Right kidney (tissue), 1 donor: ENCODE measurements at regions not wholly inside any gene's neighbourhood (a gene's known extent, or its start where the extent isn't known, plus 50 kb on each side); places are given as distances from the start of the nearest gene placed in this dataset.
A peak's percentile ranks its signal among the peaks of the same experiment; 100 is the strongest.

Source experiments
- DNase-seq: peaks from one replicate; pipeline ENCODE4 v3.0.0-alpha.2; 2016

DNA sequence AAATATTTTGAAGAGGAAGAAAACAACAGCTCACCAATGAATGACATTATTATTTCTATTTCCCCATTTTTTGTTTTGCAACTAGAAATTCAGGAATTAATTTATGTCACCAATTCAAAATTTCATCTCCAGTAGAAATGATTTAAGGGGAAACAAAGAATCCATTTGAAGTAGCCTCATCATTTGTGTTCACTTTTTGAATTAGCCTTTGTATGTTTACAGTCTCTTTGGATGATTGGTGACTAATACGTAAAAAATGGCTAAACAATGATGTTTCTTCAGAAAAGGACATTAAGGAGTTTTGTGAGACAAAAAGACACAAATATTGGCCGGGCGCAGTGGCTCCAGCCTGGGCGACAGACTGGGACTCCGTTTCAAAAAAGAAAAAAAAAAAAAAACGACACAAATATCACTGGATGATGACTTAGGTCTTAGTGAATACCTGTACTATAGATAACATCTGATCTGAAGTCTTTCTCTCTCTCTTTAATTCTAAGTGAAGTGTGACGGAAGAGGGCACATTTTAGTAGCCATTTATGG is 313.2 kb downstream of the PIK3C3 start:
- no peak for DNase-seq

DNA sequence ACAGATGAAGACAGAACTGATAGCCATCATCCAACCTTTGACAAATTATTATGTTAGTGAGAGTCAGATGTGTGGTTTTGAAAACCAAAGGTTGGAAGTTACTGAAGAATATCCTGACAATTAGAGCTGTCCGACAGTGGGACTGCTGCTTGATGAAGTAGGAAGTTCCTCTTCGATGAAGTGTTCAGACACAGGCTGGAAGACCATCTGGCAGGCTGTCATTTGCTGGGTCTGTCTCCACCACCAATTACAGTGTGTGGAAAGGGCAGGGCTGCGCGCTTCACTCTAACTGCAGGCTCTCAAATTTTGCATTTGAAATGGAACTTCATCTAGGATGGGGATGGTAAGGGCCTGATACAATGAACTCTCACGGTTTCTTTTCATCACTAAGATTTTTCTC is 313.8 kb downstream of the PIK3C3 start:
- no peak for DNase-seq

DNA sequence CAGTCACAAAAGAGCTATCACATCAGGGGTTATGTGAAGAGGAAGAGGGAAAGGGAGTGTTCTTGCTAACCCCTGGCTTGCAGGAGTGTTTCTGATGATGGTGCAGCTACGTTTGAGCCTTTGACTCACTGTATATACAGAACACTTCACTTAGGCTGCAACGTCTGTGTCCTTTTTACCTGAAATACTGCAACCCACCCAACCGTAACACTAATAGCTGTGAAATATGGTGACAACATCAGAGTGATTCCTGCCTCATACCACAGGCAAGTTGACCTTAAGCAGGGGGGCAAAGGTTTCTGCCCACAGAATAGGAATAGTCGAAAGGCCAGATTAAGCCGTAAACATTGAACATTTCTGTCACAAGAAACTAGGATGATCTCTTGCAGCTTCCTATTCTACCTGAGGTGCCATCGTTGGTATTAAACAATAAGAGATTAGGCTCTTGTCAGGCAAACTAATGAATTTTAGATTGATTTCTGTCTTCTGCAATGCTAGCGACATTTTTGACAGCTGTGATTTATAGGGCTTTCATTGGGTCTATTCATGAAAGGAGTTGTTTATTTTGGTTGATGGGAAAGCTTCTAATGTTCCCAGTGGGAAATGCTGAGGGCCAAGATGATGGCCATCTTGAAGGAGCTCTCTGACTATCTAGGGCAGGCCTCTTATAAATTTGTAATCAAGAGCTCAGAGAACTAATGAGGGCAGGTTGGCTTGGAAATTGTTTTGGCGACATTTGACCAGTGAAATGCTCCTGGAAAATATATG is 316.8 kb downstream of the PIK3C3 start:
- no peak for DNase-seq

DNA sequence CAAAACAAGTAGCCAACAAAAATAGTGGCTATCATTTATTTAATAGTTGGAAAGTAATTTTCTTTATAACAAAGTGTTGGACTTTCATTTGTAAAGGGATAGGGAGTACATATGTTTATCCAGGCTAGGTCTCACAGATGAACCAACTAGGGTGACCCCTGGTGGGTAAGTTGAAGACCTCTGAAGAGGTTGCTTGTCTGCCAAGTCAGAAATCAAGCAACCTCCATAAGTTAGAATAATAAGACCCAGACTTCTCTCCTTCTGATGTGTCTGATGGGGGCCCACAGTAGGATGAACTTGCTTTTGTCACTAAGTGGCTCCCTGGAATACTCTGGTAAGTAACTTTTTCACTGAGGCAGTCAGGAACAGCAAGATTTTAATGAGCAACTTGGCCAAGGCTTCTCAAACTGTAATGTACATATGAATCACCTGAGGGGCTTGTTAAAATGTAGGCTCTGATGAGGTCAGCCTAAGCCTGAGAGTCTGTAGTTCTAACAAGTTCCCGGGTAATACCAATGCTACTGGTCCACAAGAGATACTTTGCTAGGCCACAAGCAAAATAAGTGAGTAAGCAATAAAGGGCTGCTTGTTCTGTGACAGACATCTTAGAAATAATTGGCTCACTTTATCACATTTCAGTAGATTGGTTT is 319.6 kb downstream of the PIK3C3 start:
- no peak for DNase-seq

DNA sequence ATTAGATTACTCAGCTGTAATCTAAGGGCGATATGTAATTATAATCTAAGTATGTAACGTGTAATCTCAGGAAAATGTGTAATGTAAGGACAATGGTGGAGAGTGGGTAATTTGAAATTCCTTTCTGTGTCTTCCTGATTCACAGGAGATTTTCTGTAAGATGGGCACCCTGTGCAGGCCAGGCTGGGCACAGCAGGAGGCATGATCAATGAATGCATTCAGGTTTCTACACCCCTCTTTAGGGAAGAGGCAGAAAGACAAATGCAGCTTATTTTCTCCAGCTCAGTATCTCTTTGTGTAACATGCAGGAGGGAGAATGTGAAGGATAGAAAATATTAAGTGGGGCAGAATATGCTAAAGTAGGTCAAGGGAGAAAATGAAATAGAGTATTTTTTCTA is 320.1 kb downstream of the PIK3C3 start:
- DNase-seq, result no peak

DNA sequence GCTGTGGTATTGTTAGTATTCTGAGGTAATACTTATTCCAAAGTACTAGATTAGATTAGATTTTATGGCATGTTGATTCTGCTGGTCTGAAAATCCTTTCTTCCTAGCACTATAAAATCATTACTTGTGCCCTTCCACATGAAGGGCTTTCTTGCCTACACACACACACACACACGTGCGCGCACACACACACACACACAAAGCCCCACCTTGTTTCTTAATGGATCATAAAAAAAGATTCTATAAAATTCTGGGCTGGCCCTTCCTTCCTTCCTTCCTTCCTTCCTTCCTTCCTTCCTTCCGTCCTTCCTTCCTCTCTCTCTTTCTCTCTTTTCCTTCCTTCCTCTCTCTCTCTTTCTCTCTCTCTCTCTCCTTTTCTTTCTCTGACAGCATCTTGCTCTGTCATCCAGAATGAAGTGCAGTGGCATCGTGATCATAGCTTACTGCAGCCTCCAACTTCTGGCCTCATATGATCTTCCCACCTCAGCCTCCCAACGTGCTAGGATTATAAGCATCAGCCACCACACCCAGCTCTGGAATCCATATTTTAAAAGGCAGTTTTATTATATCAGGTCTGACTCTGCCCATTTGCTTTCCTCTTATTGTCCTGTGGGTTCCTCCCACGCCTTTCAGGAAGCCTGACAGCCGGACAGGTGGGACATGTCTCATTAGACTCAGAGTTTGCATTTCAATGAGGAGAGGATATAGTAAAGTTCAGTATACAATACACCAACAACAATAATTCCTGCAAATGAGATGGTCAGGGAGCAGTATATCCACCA is 321.1 kb downstream of the PIK3C3 start:
- no peak for DNase-seq

DNA sequence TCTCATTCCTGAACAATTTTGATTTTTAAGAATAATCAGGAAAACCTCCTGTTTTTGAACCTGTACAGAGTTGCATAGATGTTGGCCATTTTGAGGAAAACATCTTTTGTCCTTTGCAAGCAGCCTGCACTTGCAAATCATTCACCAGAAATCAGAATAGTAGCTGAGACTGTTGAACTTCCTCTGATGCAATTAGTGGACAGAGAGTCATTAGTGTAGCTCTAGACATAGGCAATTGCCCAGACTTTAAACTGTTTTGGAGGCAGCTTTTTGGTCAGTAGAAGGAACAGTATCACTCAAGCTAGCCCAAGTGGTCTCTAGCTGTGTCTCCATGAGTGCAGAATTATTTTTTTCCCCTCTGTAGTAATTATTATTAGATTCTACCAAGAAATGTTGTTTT is 326.1 kb downstream of the PIK3C3 start:
- no peak for DNase-seq

DNA sequence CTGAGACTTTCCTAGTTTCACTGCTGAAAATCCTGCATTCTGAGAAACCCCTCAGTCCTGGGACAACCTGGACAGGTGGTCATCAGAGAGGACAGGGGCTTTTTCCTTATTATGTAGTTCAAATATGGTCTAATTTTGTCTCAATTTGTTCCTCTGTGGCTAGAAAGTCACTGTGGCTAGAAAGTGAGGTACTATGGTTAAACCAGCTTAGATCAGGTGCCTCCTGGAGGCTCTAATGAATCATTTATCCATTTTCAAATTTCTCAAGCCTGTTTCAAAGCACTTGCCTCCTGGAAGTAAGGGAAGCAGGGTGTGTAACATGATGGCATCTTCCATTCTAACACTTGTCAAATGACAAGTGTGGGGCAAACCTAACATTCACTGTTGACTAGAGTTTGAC is 326.8 kb downstream of the PIK3C3 start:
- DNase-seq, result no peak

DNA sequence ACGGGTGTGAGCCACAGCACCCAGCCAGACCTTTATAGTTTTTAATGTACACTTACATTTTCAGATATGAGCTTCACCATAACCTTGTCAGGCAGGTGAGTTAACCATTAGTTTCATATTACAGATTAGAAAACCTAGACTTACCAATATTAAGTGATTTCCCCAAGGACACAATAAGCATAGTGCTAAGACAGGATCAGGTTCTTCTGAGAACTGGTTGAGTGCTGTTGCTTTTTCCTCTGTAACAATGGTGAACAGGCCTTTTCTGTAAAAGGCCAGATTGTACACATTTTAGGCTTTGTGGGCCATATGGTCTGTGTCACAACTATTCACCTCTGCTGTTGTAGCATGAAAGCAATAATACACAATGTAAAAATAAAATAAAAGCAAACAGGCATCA is 332.0 kb downstream of the PIK3C3 start:
- no peak for DNase-seq

DNA sequence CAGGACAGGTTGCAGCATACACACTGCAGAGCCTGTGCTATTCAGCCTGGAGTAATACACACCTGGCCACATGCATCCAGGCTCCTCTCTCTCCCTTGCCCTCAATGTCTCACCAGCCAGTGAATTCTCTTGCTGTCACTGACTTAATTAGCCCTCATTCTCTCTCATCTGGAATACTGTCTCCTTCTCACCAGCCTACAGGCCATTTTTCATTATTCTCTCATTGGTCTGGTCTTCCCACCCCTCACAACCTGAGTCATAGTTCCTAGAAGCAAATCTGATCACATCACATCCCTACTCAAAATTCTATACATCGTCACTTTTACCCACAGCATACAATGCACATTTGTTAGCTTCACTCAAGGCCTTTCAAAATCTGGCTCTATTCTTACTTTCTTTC is 333.1 kb downstream of the PIK3C3 start:
- no peak for DNase-seq

DNA sequence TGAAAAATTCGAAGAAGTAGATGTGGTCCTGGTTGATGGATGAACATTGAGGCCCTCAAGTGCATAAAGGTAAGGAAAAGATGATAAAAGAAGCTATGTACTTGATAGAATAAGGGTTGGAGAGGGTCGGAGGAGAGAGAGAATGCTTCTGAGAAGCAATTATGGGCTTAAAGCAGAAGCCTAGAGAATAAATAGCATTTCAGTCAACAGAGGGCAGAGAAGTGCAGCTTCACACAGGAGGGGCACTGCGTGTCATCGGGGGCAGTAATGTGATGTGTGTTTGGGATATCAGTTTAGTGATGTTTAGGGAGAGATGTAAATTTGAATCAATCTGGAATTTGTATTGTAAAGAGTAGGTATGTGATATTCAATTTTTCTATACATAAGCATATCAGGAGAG is 334.5 kb downstream of the PIK3C3 start:
- no peak for DNase-seq

DNA sequence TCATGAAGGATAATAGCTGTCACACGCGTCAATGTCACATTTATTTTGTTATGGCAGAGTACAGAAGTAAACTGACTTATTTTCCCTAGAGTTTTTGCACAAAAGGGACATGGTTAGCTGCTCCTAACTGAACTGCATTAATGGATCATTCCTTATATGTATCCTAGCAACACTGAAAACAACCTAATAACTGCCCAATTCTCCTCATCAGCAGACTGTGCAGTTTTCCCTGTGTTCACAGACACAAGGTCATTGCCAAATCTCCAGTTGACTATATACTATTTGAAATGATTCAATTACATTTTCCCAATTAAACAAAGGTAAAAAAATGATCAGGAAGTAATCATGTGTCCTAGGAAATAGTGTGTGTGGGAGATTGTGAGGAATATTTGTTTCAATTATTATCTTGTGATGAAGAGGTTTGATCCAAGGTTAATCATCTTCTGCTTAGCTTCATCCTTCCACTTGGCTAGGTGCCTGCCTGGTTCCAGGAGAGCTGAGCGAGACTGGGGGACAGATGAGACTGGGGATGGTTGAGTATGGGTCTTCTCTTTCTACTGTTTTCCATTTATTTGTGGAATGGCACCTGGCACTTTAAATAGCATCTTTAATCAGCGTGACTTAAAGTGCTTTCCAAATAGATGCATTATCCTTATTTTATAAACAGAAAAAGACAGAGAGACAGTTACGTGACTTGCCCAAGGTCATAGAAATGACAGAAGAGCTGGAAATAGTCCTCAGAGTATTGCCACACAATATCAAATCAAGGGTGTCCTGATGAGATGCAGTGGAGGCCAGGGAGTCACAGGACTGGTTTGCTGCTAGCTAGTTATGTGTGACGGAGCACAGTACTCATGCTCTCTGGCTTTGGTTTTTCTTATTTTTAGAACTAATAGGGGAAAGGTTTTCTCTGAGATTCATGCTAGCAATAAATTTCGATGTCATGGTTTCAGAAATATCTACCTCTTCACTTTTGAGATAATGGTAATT is 335.6 kb downstream of the PIK3C3 start:
- DNase-seq, result no peak

DNA sequence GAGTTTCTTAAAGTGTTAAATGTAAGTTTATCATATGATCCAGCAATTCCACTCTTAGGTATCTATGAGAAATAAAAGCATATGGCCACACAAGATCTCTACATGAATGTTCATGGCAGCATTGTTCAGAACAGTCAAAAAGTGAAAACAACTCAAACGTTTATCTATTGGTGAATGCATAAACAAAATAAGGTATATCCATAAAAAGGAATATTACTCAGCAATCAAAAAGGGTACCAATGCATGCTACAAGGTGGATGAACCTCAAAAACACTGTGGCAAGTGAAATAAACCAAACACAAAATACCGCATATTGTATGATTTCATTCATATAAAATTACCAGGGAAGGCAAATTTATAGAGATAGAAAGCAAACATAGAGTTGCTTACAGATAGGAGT is 337.6 kb downstream of the PIK3C3 start:
- no peak for DNase-seq

DNA sequence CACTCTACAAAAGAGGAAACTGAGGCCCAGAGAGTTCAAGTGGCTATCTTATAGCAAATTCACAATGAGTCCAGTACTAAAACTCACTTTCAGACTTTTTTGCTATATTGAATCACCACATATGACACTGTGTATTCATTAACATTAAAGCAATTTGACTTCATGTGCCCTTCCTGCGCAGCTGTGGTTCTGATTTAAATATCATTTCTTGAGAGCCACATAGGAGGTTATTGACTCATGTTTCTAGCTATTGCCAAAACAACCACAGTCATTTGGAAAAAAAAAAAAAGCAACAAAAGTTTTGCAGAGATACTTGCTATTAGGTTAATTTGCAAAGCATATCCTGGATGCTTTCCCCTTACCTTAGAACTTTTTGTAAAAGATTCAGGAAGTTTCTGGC is 341.2 kb downstream of the PIK3C3 start:
- DNase-seq, result no peak

DNA sequence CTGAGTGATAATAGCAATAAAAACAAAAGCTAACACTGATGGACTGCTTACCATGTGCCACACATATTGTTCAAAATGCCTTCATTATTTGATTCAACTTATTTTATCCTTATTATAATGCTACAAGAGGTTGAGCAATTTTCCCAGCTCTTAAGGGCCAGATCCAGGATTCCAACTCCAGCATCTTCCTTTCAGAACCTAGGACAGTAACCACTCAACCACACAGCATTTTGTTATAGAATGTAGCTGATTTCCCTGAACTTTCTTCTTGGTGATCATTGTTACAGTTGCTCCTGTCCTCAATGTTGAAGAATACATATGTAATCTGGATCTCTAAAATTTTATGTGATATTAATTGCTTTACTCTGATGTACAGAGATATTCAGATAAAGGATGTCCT is 341.7 kb downstream of the PIK3C3 start:
- no peak for DNase-seq

DNA sequence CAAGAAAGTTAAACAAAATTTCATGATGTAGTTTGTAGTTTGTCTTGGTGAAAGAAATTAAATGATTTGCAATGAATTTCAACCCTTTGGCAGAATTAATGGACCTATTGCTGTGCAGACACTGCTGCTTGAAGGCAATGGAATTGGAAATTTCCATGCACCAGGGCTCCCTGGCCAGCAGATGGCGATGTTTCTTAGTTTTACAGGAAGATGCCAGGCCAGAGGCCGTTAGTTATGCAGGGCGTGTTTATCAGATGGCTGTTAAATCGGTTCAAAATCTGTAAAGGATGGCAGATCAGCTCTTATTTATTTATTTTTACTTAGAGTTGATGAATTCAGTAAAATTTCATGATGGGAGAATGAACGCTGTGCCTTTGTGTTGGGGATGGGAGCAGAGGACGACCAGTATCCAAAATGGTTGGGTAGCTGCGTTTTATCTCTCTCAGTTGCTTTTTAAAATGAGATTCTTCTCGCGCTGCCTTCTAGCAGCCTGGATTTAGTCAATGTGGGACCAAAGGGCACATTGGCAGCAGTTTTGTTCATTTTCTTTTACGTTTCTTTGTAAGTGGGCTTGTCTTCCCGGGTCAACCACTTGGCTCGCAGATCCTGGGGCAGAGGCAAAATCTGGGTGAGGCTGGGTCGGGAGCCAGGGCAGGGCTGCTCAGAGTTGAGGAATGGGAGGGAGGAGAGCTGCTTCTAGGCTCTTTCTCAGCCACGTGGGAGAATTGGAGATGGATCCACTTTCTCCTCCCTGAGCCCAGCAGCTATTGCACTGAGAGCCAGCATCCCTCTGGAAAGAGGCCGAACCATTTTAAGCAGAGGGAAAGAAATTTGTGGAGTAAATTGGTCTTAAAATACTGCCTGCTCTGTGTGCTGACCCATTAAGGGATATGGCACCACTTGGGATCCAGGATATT is 344.0 kb downstream of the PIK3C3 start:
- DNase-seq, result peak; percentile 69

DNA sequence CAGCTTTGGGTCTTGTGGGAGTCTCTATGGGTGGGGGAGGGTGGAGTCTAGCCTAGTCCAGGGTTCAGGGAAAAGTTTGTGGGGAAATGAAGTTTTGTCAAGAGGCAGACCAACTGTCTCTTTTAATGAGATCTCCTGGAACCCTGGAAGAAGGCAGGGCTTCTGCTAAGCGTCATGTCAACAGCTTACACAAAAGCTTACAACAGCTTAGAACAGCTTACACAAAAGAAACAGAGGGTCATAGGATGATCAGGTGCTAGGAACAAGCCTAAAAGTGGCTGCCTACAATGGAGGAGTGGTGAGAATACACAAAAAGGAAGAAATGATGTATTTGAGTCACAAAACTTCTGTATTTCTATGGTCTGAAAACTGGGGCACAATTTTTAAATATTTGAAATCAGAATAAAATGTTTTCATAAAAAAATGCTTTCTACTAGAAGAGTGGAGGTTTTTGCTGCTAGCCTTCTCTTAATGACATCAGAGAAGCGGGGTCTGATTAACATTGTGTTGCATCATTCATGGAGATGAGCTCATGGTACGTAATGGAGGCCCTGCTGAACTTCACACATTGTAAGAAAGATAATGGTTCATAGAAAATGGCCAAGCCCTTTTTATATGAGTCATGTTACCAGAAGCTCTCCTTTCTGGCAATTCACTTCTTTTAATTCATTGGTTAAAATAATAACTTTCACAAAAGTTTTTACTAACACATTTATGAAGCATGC is 351.0 kb downstream of the PIK3C3 start:
- no peak for DNase-seq

DNA sequence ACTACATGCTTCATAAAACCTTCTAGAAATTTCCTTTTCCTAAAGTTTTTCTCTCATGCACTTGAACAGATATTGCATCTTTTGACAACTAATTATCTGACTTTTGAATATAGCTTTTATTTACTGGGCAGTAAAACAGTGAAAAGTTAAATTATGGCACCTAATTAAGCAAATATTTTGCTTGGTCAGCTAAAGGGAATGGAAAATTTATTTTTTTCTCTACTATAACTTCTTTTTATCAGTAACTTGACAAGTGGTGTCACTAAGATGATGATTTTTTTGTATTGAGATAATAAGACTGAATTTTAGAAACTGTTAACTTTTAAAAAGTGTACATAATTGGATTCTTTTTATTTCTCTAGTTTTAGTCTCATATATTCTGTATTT is 351.6 kb downstream of the PIK3C3 start:
- DNase-seq, result no peak

DNA sequence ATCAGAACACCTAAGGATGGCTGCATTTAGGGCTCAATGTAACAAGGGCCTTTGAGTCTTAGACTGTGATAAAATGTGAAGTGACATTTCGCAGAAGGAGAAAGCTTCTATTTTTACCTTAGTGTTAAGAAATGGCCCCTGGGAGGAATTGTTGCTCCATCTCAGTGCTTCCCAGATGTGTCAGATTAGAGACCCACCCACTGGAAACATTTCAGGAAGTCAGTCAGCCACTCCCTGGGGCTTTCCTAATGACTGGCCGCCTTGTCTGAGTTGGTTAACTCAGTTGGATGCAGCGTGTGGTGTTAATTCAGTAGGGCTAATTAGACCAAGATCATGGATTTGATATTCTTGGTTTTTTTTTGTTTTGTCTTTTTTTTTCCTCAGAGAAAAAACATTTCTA is 355.9 kb downstream of the PIK3C3 start:
- no peak for DNase-seq

DNA sequence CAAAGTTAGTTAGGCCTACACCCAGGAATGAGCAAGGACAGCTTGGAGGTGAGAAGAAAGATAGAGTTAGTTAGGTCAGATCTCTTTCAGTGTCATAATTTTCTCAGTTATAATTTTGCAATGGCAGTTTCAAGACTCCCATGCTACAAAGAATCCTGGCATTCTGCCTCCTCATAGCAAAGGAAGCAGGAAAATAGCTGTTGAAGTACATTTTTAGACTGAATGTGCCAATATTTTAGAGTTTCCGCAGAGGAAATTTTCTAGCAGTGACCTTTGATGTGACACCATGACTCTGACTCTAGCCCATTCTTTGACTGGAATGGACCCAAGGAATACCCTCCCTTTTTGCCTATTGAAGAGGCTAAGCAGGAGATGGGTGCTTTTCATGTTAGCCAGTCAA is 371.7 kb downstream of the PIK3C3 start:
- no peak for DNase-seq
